Endothelial cell (in vitro differentiated cells): ENCODE measurements at regions not wholly inside any gene's neighbourhood (a gene's known extent, or its start where the extent isn't known, plus 50 kb on each side); places are given as distances from the start of the nearest gene placed in this dataset.

Source experiments
- DNase-seq: peaks from one replicate; pipeline ENCODE4 v3.0.0; 2021; ENCODE audit warnings: low spot score
- H3K27ac Mint-ChIP-seq: one replicate; pipeline ENCODE4 v1.8.0; 2021; ENCODE audit warnings: mixed read lengths, inconsistent platforms; ENCODE audit not compliant: unreplicated experiment
- H3K27me3 Mint-ChIP-seq: one replicate; pipeline ENCODE4 v1.8.0; 2021; ENCODE audit warnings: mild to moderate bottlenecking, moderate library complexity, mixed read lengths, inconsistent platforms; ENCODE audit not compliant: unreplicated experiment
- H3K36me3 Mint-ChIP-seq: one replicate; pipeline ENCODE4 v1.8.0; 2021; ENCODE audit warnings: mild to moderate bottlenecking, low read depth, mixed read lengths, inconsistent platforms; ENCODE audit not compliant: unreplicated experiment
- H3K4me1 Mint-ChIP-seq: one replicate; pipeline ENCODE4 v1.8.0; 2021; ENCODE audit warnings: mild to moderate bottlenecking, mixed read lengths, inconsistent platforms; ENCODE audit not compliant: unreplicated experiment
- H3K4me3 Mint-ChIP-seq: one replicate; pipeline ENCODE4 v1.8.0; 2021; ENCODE audit warnings: mild to moderate bottlenecking, mixed read lengths, inconsistent platforms; ENCODE audit not compliant: unreplicated experiment
- H3K9me3 Mint-ChIP-seq: one replicate; pipeline ENCODE4 v1.8.0; 2021; ENCODE audit warnings: mixed read lengths, inconsistent platforms; ENCODE audit not compliant: unreplicated experiment
- TF ChIP-seq, protein P1 (sequence below): fragments of 200-600 bp; sonication (generic); IDR thresholded peaks from one replicate; pipeline ENCODE4 v1.5.0; 2021; ENCODE audit warnings: antibody characterized with exemption; ENCODE audit not compliant: unreplicated experiment

DNA sequence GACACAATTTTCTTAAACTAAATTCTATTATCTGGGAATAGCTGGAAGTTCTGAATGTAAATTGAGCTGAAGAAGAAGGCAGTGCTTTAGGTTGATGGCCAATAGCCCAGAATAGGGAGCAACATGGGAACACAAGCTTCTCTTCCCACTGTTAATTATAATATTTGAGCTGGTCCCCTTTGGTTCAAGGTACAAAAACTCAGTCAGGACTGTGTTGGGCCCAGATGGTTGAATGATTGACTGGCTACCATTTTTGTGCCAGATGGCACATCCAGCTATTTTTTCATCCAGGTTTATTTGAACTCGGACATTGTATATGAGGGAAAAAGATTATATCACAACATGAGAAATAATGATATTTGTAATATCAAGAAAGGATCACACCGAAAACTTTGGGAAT is 458.9 kb downstream of the SLITRK1 start:
- H3K27ac Mint-ChIP-seq = no peak overlapping the region
- H3K4me3 Mint-ChIP-seq = no peak overlapping the region
- no peak for DNase-seq
- no peaks in the 10 kb centered on the region for H3K4me1 Mint-ChIP-seq
- TF ChIP-seq, protein P1, sequence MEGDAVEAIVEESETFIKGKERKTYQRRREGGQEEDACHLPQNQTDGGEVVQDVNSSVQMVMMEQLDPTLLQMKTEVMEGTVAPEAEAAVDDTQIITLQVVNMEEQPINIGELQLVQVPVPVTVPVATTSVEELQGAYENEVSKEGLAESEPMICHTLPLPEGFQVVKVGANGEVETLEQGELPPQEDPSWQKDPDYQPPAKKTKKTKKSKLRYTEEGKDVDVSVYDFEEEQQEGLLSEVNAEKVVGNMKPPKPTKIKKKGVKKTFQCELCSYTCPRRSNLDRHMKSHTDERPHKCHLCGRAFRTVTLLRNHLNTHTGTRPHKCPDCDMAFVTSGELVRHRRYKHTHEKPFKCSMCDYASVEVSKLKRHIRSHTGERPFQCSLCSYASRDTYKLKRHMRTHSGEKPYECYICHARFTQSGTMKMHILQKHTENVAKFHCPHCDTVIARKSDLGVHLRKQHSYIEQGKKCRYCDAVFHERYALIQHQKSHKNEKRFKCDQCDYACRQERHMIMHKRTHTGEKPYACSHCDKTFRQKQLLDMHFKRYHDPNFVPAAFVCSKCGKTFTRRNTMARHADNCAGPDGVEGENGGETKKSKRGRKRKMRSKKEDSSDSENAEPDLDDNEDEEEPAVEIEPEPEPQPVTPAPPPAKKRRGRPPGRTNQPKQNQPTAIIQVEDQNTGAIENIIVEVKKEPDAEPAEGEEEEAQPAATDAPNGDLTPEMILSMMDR = no peak
- no peaks in the 10 kb centered on the region for H3K36me3 Mint-ChIP-seq
- no peaks in the 10 kb centered on the region for H3K27me3 Mint-ChIP-seq
- H3K9me3 Mint-ChIP-seq = no peaks in the 10 kb centered on the region

- no peaks in the 10 kb centered on the region for H3K27me3 Mint-ChIP-seq
- no peak for DNase-seq
Observed at GRCh38 chr13:83414393-83414792, 467.9 kb downstream of the SLITRK1 start.

DNA sequence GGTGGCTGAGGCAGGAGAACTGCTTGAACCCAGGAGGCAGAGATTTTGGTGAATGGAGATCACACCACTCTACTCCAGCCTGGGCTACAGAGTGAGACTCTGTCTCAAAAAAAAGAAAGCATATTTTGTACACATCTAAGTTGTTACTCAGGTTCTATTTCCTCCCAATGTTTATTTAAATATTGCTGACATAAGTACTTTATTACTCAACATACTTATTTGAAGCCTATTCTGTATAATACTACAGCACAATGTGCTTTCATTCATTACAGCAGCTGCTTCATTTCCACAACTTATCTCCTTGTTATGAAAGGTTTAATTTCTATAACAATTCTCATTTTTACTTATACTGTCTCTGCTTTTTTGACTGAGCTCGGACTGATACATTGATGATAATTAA is 495.7 kb downstream of the SLITRK1 start:
- Mint-ChIP-seq H3K4me3 (no peak overlapping the region), H3K9me3 (no peaks in the 10 kb centered on the region), H3K4me1 (no peaks in the 10 kb centered on the region), H3K27me3 (no peaks in the 10 kb centered on the region), H3K36me3 (no peaks in the 10 kb centered on the region), H3K27ac (no peak overlapping the region)
- no peak for DNase-seq
- TF ChIP-seq, protein P1 = no peak

More at GRCh38 chr13:83414393-83414792, 467.9 kb downstream of the SLITRK1 start:
- Mint-ChIP-seq H3K9me3 (no peaks in the 10 kb centered on the region), H3K36me3 (no peaks in the 10 kb centered on the region), H3K4me1 (no peaks in the 10 kb centered on the region), H3K27ac (no peak overlapping the region), H3K4me3 (no peak overlapping the region)
- TF ChIP-seq, protein P1 = no peak

DNA sequence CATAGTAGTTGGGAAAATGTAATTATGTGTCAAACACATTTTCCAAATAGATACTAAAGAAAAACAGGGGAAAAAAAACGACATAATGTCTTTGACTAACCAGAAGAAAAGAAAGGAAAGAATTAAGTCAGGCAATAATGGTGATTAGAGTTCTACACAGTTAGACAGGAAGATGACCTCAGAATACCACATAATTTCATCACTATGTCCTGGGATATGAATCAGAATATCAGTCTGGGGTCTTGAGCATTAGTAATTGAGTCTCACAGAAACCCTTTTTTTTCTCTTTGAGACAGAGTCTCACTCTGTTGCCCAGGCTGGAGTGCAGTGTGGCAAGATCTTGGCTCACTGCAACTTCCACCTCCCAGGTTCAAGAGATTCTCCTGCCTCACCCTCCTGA is 503.4 kb downstream of the SLITRK1 start:
- no peak for DNase-seq
- TF ChIP-seq, protein P1 = no peak
- Mint-ChIP-seq H3K27ac (no peak overlapping the region), H3K36me3 (no peaks in the 10 kb centered on the region), H3K27me3 (no peaks in the 10 kb centered on the region), H3K4me1 (no peaks in the 10 kb centered on the region), H3K4me3 (no peak overlapping the region), H3K9me3 (no peaks in the 10 kb centered on the region)

GRCh38 chr13:83377491-83377890 is 504.8 kb downstream of the SLITRK1 start:
- H3K27ac Mint-ChIP-seq = no peak overlapping the region
- no peak for DNase-seq
- H3K27me3 Mint-ChIP-seq = no peaks in the 10 kb centered on the region
- no peaks in the 10 kb centered on the region for H3K9me3 Mint-ChIP-seq
- H3K4me3 Mint-ChIP-seq = no peak overlapping the region
- no peaks in the 10 kb centered on the region for H3K36me3 Mint-ChIP-seq
- no peaks in the 10 kb centered on the region for H3K4me1 Mint-ChIP-seq
- TF ChIP-seq, protein P1 = no peak
